Trophoblast cell (in vitro differentiated cells and primary cell): ENCODE measurements at regions not wholly inside any gene's neighbourhood (a gene's known extent, or its start where the extent isn't known, plus 50 kb on each side); places are given as distances from the start of the nearest gene placed in this dataset.

Experiments used
- DNase-seq, 2 donors: peaks; one replicate each; pipeline ENCODE4 v3.0.0-alpha.2; 2016
- H2AFZ ChIP-seq: 2 replicates; pipeline ENCODE4 v1.6.1; 2013; ENCODE audit warnings: low read length, moderate library complexity, mild to moderate bottlenecking; ENCODE audit not compliant: insufficient read depth, poor library complexity
- H2AK5ac ChIP-seq: 2 replicates; pipeline ENCODE4 v1.6.1; 2013; ENCODE audit warnings: mild to moderate bottlenecking, low read length
- H2BK120ac ChIP-seq: 2 replicates; pipeline ENCODE4 v1.6.1; 2013; ENCODE audit warnings: low read length, mild to moderate bottlenecking, moderate library complexity; ENCODE audit not compliant: insufficient read depth, poor library complexity
- H2BK12ac ChIP-seq: 2 replicates; pipeline ENCODE4 v1.6.1; 2013; ENCODE audit warnings: mild to moderate bottlenecking, low read length, moderate library complexity
- H2BK5ac ChIP-seq: 2 replicates; pipeline ENCODE4 v1.6.1; 2013; ENCODE audit warnings: low read length, low read depth, moderate library complexity, mild to moderate bottlenecking; ENCODE audit not compliant: poor library complexity
- H3K14ac ChIP-seq: 2 replicates; pipeline ENCODE4 v1.6.1; 2013; ENCODE audit warnings: mild to moderate bottlenecking, low read length
- H3K18ac ChIP-seq: 2 replicates; pipeline ENCODE4 v1.6.1; 2013; ENCODE audit warnings: mild to moderate bottlenecking, low read length
- H3K23ac ChIP-seq: 2 replicates; pipeline ENCODE4 v1.6.1; 2013; ENCODE audit warnings: low read length
- H3K27ac ChIP-seq: 2 replicates; pipeline ENCODE4 v1.5.1; 2013; ENCODE audit warnings: low read depth, mild to moderate bottlenecking, inconsistent platforms, low read length, moderate library complexity
- H3K27me3 ChIP-seq: 2 replicates; pipeline ENCODE4 v1.6.1; 2013; ENCODE audit warnings: inconsistent platforms, mild to moderate bottlenecking, low read length, moderate library complexity; ENCODE audit not compliant: insufficient read depth
- H3K36me3 ChIP-seq, 2 experiments: 1 replicate in 1 of 2; 2 replicates in 1 of 2; pipeline ENCODE4 v1.6.1; 2013; ENCODE audit warnings: low read length in 2 of 2, mild to moderate bottlenecking in 2 of 2, moderate library complexity in 1 of 2; ENCODE audit not compliant: insufficient read depth in 2 of 2, control insufficient read depth in 1 of 2
- H3K4ac ChIP-seq: 2 replicates; pipeline ENCODE4 v1.6.1; 2013; ENCODE audit warnings: low read depth, mild to moderate bottlenecking, low read length, moderate library complexity
- H3K4me1 ChIP-seq, 2 experiments: 1 replicate in 1 of 2; 2 replicates in 1 of 2; pipeline ENCODE4 v1.6.1; 2013; ENCODE audit warnings: low read length in 2 of 2, mild to moderate bottlenecking in 2 of 2, moderate library complexity in 1 of 2; ENCODE audit not compliant: insufficient read depth in 2 of 2, control insufficient read depth in 1 of 2
- H3K4me2 ChIP-seq: 2 replicates; pipeline ENCODE4 v1.6.1; 2013; ENCODE audit warnings: inconsistent platforms, mild to moderate bottlenecking, low read length, moderate library complexity
- H3K4me3 ChIP-seq: 2 replicates; pipeline ENCODE4 v1.5.1; 2013; ENCODE audit warnings: mild to moderate bottlenecking, low read depth, low read length, inconsistent platforms
- H3K79me1 ChIP-seq: one replicate; pipeline ENCODE4 v1.6.1; 2013; ENCODE audit warnings: low read length
- H3K79me2 ChIP-seq: 2 replicates; pipeline ENCODE4 v1.6.1; 2013; ENCODE audit warnings: low read length, mild to moderate bottlenecking; ENCODE audit not compliant: control insufficient read depth, insufficient read depth, poor library complexity
- H3K9ac ChIP-seq: 2 replicates; pipeline ENCODE4 v1.6.1; 2013; ENCODE audit warnings: mild to moderate bottlenecking, low read length
- H3K9me3 ChIP-seq: 2 replicates; pipeline ENCODE4 v1.6.1; 2013; ENCODE audit warnings: low read depth, mild to moderate bottlenecking, control low read depth, inconsistent platforms, low read length; ENCODE audit not compliant: insufficient read depth
- H4K12ac ChIP-seq: 2 replicates; pipeline ENCODE4 v1.6.1; 2013; ENCODE audit warnings: low read depth, mild to moderate bottlenecking, low read length, moderate library complexity
- H4K8ac ChIP-seq: 2 replicates; pipeline ENCODE4 v1.6.1; 2013; ENCODE audit warnings: low read depth, mild to moderate bottlenecking, low read length, moderate library complexity
- H4K91ac ChIP-seq: one replicate; pipeline ENCODE4 v1.6.1; 2013; ENCODE audit warnings: low read depth, mild to moderate bottlenecking, low read length, moderate library complexity
- WGBS: extraction: QIAGEN DNeasy Blood & Tissue Kit; methylation state at CpG from one replicate; pipeline ENCODE4 v1.1.7; 2013; ENCODE audit warnings: missing lambda C conversion rate; ENCODE audit not compliant: insufficient read length, insufficient coverage; ENCODE audit errors: extremely low coverage; 5-methylcytosine and 5-hydroxymethylcytosine counted together

GRCh38 chrX:149152941-149153340 lies 352.2 kb downstream of the IDS start:
- no CpG with 5 or more reads among the region's 3 CpGs for WGBS
- Histone ChIP-seq H3K79me1 (no peaks in the 10 kb centered on the region), H3K9ac (no peak overlapping the region)

GRCh38 chrX:149151805-149152757 lies 353.0 kb downstream of the IDS start:
- no peak overlapping the region for H4K12ac ChIP-seq
- H3K27ac ChIP-seq, result no peak overlapping the region
- no CpG with 5 or more reads among the region's 3 CpGs for WGBS

More at GRCh38 chrX:149152941-149153340, 352.2 kb downstream of the IDS start:
- DNase-seq, result no peak
- no peaks in the 10 kb centered on the region for H3K9me3 ChIP-seq
- H2BK12ac ChIP-seq, result no peak overlapping the region
- H2AK5ac ChIP-seq, result no peak overlapping the region
- no peaks in the 10 kb centered on the region for H3K4me1 ChIP-seq
- no peak overlapping the region for H3K4ac ChIP-seq
- no peak overlapping the region for H3K14ac ChIP-seq
- no peaks in the 10 kb centered on the region for H3K27me3 ChIP-seq
- H2BK5ac ChIP-seq, result no peak overlapping the region
- H3K36me3 ChIP-seq, result no peaks in the 10 kb centered on the region
- no peak overlapping the region for H4K12ac ChIP-seq
- H3K4me3 ChIP-seq, result no peak overlapping the region
- H2AFZ ChIP-seq, result no peak overlapping the region
- no peak overlapping the region for H3K27ac ChIP-seq
- no peak overlapping the region for H4K91ac ChIP-seq
- H3K18ac ChIP-seq, result no peak overlapping the region
- H2BK120ac ChIP-seq, result no peak overlapping the region
- no peak overlapping the region for H4K8ac ChIP-seq
- no peak overlapping the region for H3K23ac ChIP-seq
- no peak overlapping the region for H3K4me2 ChIP-seq
- no peaks in the 10 kb centered on the region for H3K79me2 ChIP-seq

GRCh38 chrX:149145845-149146285 lies 359.2 kb downstream of the IDS start:
- Histone ChIP-seq H2BK5ac (no peak overlapping the region), H3K36me3 (no peaks in the 10 kb centered on the region), H3K4me3 (no peak overlapping the region), H4K8ac (no peak overlapping the region), H3K4me1 (no peaks in the 10 kb centered on the region), H4K91ac (no peak overlapping the region), H4K12ac (no peak overlapping the region), H3K18ac (no peak overlapping the region), H3K4ac (no peak overlapping the region), H3K14ac (no peak overlapping the region), H2AFZ (no peak overlapping the region), H3K79me2 (no peaks in the 10 kb centered on the region), H3K9me3 (no peaks in the 10 kb centered on the region), H3K27me3 (no peaks in the 10 kb centered on the region), H2AK5ac (no peak overlapping the region), H3K79me1 (no peaks in the 10 kb centered on the region), H3K23ac (no peak overlapping the region), H2BK120ac (no peak overlapping the region), H3K27ac (no peak overlapping the region), H2BK12ac (no peak overlapping the region), H3K4me2 (no peak overlapping the region), H3K9ac (no peak overlapping the region)
- WGBS, result no CpG with 5 or more reads among the region's 3 CpGs
- no peak for DNase-seq

More at GRCh38 chrX:149151805-149152757, 353.0 kb downstream of the IDS start:
- Histone ChIP-seq H4K91ac (no peak overlapping the region), H2AFZ (no peak overlapping the region), H3K14ac (no peak overlapping the region), H4K8ac (no peak overlapping the region), H3K9ac (no peak overlapping the region), H2BK120ac (no peak overlapping the region), H3K36me3 (no peaks in the 10 kb centered on the region), H3K23ac (no peak overlapping the region), H2BK12ac (no peak overlapping the region), H3K79me2 (no peaks in the 10 kb centered on the region), H3K4ac (no peak overlapping the region), H3K18ac (no peak overlapping the region), H2AK5ac (no peak overlapping the region), H3K27me3 (no peaks in the 10 kb centered on the region), H3K79me1 (no peaks in the 10 kb centered on the region), H3K4me3 (no peak overlapping the region), H3K4me1 (no peaks in the 10 kb centered on the region), H3K4me2 (no peak overlapping the region), H3K9me3 (no peaks in the 10 kb centered on the region), H2BK5ac (no peak overlapping the region)
- peak in 1 of 2 donors; percentile 42 for DNase-seq

- Histone ChIP-seq H3K79me2 (no peaks in the 10 kb centered on the region), H4K91ac (no peak overlapping the region), H3K18ac (no peak overlapping the region), H3K4me2 (no peak overlapping the region), H3K9ac (no peak overlapping the region), H3K4ac (no peak overlapping the region), H3K27me3 (no peaks in the 10 kb centered on the region), H3K14ac (no peak overlapping the region), H2BK12ac (no peak overlapping the region), H3K27ac (no peak overlapping the region), H3K79me1 (no peaks in the 10 kb centered on the region), H3K4me3 (no peak overlapping the region), H2AK5ac (no peak overlapping the region), H3K9me3 (no peaks in the 10 kb centered on the region), H2BK120ac (no peak overlapping the region), H4K12ac (no peak overlapping the region), H2BK5ac (no peak overlapping the region), H2AFZ (no peak overlapping the region), H3K23ac (no peak overlapping the region), H3K36me3 (no peaks in the 10 kb centered on the region), H3K4me1 (no peaks in the 10 kb centered on the region), H4K8ac (no peak overlapping the region)
- no CpG with 5 or more reads among the region's 3 CpGs for WGBS
- no peak for DNase-seq
These were observed 373.3 kb downstream of the IDS start for GRCh38 chrX:149131774-149132173.
